ENCODE measurements at regions not wholly inside any gene's neighbourhood (a gene's known extent, or its start where the extent isn't known, plus 50 kb on each side); places are given as distances from the start of the nearest gene placed in this dataset.

DNA sequence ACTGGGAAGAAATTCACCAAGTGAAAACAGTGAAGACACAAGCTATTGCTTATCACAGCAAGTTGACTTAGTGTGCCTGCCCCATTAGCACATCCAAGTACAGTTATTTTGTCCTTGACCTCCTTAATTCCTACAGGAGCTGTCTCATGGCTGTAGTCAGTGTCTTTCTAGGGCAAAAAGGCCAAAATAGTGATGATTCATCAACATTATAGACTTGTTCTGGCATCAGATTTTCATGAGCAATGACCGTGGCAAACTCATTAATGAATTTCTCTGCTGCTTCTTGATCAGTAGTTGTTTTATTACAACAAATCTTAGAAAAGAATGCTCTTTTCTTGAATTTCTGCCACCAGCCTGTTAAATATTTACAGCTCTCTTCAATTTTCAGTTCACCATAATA is 1169.3 kb upstream of the DDX18 start:
- no peak for DNase-seq

- DNase-seq: no peak
Observed at GRCh38 chr2:116668691-116669090, 1145.8 kb upstream of the DDX18 start.

GRCh38 chr2:116669782-116670181 is 1144.7 kb upstream of the DDX18 start:
- no peak for DNase-seq

DNA sequence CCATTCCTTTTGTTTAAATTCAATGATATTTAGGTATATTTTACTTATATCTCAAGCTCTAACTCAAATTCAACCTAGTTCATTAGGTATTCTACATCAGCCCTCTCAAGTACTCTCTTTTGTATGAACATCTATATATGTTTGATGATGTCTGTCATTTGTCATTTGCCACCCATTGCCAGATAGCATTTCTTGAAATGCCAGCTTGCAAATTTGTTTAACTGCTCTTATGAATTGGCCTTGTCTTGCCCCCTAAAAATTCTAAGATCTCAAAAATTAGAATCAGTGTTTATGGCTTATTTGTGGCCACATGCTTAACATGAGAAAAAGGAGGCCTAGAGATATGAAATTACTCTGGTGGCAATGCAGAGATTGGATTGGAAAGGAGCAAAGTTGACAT is 1140.3 kb upstream of the DDX18 start:
- DNase-seq: no peak

DNA sequence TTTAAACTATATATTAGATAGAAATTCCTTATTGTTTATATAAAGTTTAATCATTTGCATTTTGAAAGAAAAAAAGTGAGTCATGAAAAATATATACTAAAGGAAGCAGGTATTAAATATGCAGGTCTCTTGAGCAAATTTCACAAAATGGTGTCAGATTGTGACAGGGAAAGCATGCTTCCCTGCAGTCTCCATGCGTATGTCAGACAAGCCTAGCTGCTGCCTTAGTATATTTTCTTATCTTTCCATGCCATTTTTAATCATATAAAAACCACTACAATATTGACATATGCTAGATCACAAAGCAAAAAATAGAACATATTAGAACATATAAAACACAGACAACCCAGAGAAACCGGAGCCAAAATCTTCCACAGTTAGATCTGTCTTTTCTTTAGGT is 1137.7 kb upstream of the DDX18 start:
- DNase-seq: no peak

DNA sequence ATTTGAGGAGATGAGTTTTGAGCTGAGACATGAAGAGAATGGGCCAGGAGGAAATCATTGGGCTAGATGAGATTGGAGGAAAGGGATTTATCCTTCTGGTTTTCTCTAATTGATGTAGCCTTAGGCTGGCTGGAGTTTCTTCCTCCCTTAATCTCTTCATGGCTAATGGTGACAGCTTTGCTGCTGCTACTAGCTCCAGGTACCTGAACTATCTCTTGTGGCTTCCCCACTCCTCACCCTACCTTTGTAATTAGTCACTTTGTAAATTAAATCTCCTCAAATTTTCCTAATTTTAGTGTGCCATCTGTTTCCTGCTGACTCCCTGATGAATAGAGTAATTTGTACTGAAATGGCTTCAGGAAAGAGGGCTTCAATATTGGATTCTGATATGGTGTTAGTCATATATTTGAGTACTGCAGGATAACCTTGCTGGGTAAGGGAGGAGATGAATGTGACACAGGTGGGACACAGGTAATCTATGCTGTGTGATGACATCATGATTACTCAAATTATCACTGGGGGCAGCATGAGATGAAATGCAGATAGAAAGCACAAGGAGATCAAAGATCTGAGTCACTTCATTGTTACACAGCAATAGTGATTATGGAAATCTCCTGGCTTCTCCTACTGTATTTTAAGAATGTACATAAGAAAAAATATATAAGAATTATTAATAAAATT is 1134.1 kb upstream of the DDX18 start:
- DNase-seq: no peak

GRCh38 chr2:116687371-116687770 is 1127.1 kb upstream of the DDX18 start:
- no peak for DNase-seq

DNA sequence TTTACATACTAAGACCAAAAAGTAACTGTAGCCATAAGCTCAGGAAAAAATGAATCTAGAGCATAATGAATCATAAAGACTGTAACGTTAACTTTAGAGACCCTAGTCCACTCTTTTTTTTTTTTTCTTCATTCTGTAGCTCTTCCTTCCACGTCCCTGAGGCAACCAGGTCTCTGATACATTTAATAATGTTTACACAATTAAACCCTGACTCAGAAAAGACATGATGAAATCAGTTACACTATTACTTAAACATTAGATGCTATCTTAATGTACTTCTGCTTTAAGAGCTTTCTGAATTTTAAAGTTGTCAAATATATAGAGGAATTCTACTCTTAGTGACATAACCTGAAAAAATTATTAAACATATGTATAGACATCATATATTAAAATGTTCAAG is 1121.5 kb upstream of the DDX18 start:
- DNase-seq: no peak

GRCh38 chr2:116696223-116696622 is 1118.3 kb upstream of the DDX18 start:
- no peak for DNase-seq

DNA sequence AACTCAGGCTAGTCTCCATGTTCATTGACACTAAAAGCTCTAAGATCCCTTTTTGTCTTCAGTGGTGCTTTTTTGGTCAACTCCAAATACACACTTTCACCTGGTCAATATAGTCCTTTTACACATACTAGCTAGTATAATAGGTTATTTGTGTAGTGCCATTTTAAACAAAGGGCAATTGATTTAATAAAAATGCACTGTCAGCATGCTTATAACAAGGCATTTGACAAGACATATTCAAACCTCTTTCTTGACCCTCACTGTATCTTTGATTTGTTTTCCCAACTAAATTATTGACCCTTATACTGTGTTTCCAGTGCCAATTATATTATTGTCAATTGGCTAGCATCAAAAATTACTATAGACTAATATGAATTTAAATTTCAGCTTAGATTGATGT is 1117.6 kb upstream of the DDX18 start:
- DNase-seq: no peak

- no peak for DNase-seq
Observed at GRCh38 chr2:116706396-116706795, 1108.1 kb upstream of the DDX18 start.

DNA sequence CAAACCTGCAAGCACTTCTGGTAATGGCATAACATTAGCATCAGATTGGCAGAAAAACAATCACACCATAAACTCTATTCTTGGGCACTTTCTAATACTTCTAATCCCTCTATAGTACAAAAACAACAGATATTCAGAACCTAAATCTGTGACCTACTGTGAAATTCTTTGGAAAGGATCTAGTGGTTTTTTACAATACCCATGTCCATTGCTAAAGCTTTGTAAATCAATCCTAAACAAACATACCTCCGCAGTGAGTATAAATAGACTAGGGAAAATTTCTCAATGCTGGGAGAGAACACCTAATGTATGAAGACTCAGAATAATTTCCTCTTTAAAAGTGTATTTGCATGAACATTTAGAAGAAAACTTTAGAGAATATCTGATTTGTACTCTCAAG is 1098.5 kb upstream of the DDX18 start:
- DNase-seq: no peak

DNA sequence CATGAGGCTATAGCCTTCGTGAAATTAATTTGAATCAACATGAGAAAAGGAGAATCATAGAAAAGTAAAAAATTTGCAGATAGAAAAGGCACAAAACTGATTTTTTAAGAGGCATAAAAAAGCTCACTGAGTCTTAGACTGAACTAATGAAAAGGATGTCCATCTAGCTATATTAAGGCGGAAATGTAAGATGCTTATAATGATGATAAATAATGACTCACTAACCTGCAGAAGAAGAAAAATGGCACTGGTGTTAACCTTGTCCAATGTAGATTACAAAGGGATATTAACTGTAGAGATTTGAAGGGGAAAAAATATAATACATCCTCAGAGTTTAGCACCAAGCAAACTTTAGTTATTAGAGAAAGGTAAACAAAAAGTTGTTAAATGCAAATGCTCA is 1098.0 kb upstream of the DDX18 start:
- no peak for DNase-seq

DNA sequence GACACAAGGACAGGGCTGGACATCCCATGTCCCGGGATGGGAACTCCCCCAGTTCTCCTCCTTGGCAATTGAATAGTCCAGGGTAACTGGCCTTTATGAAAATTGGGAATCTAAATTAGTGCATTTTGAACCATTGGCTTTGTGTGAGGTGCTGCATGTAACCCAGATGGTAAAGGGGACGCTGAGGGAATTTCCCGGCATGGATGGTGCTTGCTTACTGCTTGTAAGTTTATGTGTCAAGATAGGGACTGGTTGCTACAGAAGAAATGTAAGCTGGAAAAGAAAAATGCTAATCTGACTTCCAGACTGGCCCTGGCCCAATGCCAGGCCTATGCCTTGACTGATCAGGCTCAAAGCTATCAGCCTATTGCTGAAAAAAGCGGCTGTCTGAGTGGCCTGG is 1096.7 kb upstream of the DDX18 start:
- DNase-seq: no peak

GRCh38 chr2:116718451-116718850 is 1096.0 kb upstream of the DDX18 start:
- no peak for DNase-seq

GRCh38 chr2:116719836-116720235 is 1094.7 kb upstream of the DDX18 start:
- no peak for DNase-seq

DNA sequence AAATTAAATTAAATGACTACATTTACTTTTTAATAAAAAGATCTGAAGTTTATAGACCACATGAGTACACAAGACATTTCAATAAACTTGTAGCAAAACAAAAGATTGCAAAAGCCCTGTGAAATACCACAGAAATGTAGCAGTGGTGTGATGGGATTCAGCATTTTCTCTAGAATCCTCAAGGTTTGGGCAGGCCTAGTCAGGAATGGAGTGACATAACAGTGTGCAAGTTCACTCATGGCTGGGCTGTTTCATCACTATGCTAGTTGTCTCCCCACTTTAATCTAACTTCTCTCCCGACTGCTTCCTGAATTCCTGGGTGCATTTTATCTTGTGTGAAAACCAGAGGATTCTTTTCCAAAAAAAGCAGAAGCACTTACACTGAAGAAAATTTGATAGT is 1089.9 kb upstream of the DDX18 start:
- DNase-seq: no peak

GRCh38 chr2:116732322-116732721 is 1082.2 kb upstream of the DDX18 start:
- no peak for DNase-seq

DNA sequence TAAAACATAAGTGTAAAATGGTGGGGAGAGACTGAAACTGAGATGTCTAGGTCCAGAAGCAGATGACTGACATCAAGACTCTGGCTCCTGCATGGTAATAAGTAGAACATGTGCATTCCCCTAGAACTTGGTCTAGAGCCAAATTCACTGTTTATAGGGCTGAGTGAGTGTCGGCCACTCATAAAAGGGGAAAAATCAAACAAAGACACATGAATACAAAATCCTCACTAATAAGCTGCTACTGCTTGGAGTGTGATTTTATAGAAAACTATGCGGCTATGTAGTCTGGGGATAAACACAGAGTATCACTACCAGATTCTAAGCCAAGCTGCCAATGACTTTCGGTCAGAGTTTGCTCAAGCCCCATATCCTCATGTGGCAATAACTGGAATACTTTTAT is 1080.8 kb upstream of the DDX18 start:
- DNase-seq: no peak

DNA sequence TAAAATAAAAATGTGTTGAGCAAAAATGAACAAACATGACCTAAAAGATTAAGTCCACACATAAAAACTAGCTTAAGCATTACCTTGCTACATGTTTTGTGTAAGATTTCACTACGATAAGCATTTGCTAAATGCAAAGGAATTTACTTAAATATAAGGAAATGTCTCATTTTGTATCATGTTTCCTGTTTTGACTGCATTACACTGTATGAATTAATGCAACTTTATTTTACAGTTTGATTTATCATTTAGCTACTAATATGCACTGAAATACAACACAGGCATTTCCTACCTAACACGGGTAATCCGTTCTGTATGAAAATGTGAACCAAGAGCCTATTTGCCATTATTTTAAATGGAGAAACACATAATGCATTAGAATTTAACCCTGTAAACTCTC is 1076.5 kb upstream of the DDX18 start:
- no peak for DNase-seq

- DNase-seq: no peak
Observed at GRCh38 chr2:116747103-116747502, 1067.4 kb upstream of the DDX18 start.

GRCh38 chr2:116749994-116750393 is 1064.5 kb upstream of the DDX18 start:
- no peak for DNase-seq

GRCh38 chr2:116754381-116755101 is 1060.0 kb upstream of the DDX18 start:
- DNase-seq: no peak

DNA sequence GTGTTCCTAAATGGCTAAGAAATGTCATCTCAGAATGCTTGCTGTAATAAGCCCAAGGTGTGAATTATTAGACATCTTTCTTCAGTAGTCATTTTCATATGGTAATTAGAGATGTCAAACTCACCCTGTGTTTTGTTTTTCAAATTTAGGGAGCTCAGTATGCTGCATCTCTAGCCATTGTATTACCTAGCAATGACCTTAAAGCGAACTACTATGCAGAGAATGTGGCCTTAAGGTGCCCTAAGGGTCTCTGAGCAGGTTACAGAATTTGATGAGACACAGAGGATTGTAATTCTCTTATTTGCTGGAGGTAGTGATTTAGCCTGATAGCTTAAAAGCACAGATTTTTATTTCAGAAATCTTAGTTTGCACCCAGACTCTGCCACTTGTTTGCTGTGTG is 1052.6 kb upstream of the DDX18 start:
- DNase-seq: no peak

- no peak for DNase-seq
Observed at GRCh38 chr2:116769514-116769913, 1045.0 kb upstream of the DDX18 start.

Measured in KG1 (cell line).